Hepatocyte (in vitro differentiated cells): ENCODE measurements at regions not wholly inside any gene's neighbourhood (a gene's known extent, or its start where the extent isn't known, plus 50 kb on each side); places are given as distances from the start of the nearest gene placed in this dataset.

Experiments used
- CTCF ChIP-seq: fragments of 200-600 bp; sonication (generic); IDR thresholded peaks from 2 replicates; pipeline ENCODE4 v1.5.1; 2016; ENCODE audit warnings: antibody characterized with exemption, mild to moderate bottlenecking; ENCODE audit not compliant: poor library complexity
- EZH2phosphoT487 ChIP-seq: fragments of 200-600 bp; sonication (generic); IDR thresholded peaks from one replicate; pipeline ENCODE4 v1.6.1; 2018; ENCODE audit warnings: antibody characterized with exemption, mild to moderate bottlenecking, low read depth, moderate library complexity; ENCODE audit not compliant: unreplicated experiment, severe bottlenecking

- TF ChIP-seq CTCF (no peak), EZH2phosphoT487 (peak; percentile 87)
These were observed 331.3 kb upstream of the COBL start for GRCh38 chr7:51647931-51648351.
